ENCODE measurements at regions not wholly inside any gene's neighbourhood (a gene's known extent, or its start where the extent isn't known, plus 50 kb on each side); places are given as distances from the start of the nearest gene placed in this dataset.
"Not testable (repeated sequence)": the region's sequence is repeated elsewhere in the genome, so short reads cannot be mapped to it uniquely, and the experiment has no call there.

- DNase-seq (ENCODE audit: low read depth in 2 of 2), result not testable (repeated sequence)
Observed at GRCh38 chr10:46796351-46796750, 114.9 kb upstream of the PTPN20 start.

GRCh38 chr10:46802010-46802409 lies 109.2 kb upstream of the PTPN20 start:
- DNase-seq (ENCODE audit: low read depth in 2 of 2), result not testable (repeated sequence)

- DNase-seq (ENCODE audit: low read depth in 2 of 2), result not testable (repeated sequence)
Observed at GRCh38 chr10:46803082-46803481, 108.1 kb upstream of the PTPN20 start.

- not testable (repeated sequence) for DNase-seq (ENCODE audit: low read depth in 2 of 2)
Observed at GRCh38 chr10:46810222-46810621, 101.0 kb upstream of the PTPN20 start.

GRCh38 chr10:46816126-46816525 lies 95.1 kb upstream of the PTPN20 start:
- not testable (repeated sequence) for DNase-seq (ENCODE audit: low read depth in 2 of 2)

- not testable (repeated sequence) for DNase-seq (ENCODE audit: low read depth in 2 of 2)
Observed at GRCh38 chr10:46840393-46841050, 70.7 kb upstream of the PTPN20 start.

GRCh38 chr10:46841051-46841593 lies 70.1 kb upstream of the PTPN20 start:
- not testable (repeated sequence) for DNase-seq (ENCODE audit: low read depth in 2 of 2)

GRCh38 chr10:46845194-46845593 lies 66.0 kb upstream of the PTPN20 start:
- not testable (repeated sequence) for DNase-seq (ENCODE audit: low read depth in 2 of 2)

GRCh38 chr10:46845640-46846039 lies 65.6 kb upstream of the PTPN20 start:
- not testable (repeated sequence) for DNase-seq (ENCODE audit: low read depth in 2 of 2)

GRCh38 chr10:46860753-46861152 lies 50.5 kb upstream of the PTPN20 start:
- not testable (repeated sequence) for DNase-seq (ENCODE audit: low read depth in 2 of 2)

Data from lung microvascular endothelial cell (primary cell).